Right lobe of liver (tissue), 6 donors: ENCODE measurements at regions not wholly inside any gene's neighbourhood (a gene's known extent, or its start where the extent isn't known, plus 50 kb on each side); places are given as distances from the start of the nearest gene placed in this dataset.

Experiments
- ATAC-seq, 4 donors: fragments of 200-7000 bp; cut with Tn5 transposase; one replicate each; pipeline ENCODE4 v1.9.1; 2020; ENCODE audit warnings: mild to moderate bottlenecking in 4 of 4, moderate library complexity in 4 of 4
- DNase-seq, 3 donors: peaks; one replicate each; pipeline ENCODE4 v3.0.0-alpha.2; 2020
- H3K27ac ChIP-seq, 3 donors: fragments of 200-600 bp; one replicate each; pipeline ENCODE4 v1.8.0; 2022
- H3K27me3 ChIP-seq, 2 donors: fragments of 200-600 bp; one replicate each; pipeline ENCODE4 v1.8.0; 2022
- H3K36me3 ChIP-seq, 4 donors: fragments of 200-600 bp; sonication (generic) in 1 of 4; one replicate each; pipeline versions ENCODE4 v1.5.1 to v1.8.0; 2017 to 2022; ENCODE audit warnings: control low read depth in 1 of 4
- H3K4me1 ChIP-seq, 4 donors: fragments of 200-600 bp; sonication (generic) in 1 of 4; one replicate each; pipeline versions ENCODE4 v1.5.1 to v1.8.0; 2017 to 2022; ENCODE audit warnings: control low read depth in 1 of 4
- H3K4me3 ChIP-seq, 3 donors: fragments of 200-600 bp; one replicate each; pipeline ENCODE4 v1.8.0; 2022
- H3K9me3 ChIP-seq, 4 donors: fragments of 200-600 bp; sonication (generic) in 1 of 4; one replicate each; pipeline versions ENCODE4 v1.5.1 to v1.8.0; 2017 to 2022; ENCODE audit warnings: control low read depth in 1 of 4
- CTCF ChIP-seq, 4 donors: fragments of 200-600 bp in 3 of 4; fragments of 450-650 bp in 1 of 4; IDR thresholded peaks; one replicate each; pipeline versions ENCODE4 v1.5.1 to v1.8.0; 2016 to 2022; ENCODE audit warnings: antibody characterized with exemption in 4 of 4, mild to moderate bottlenecking in 2 of 4
- POLR2A ChIP-seq: fragments of 450-650 bp; IDR thresholded peaks from one replicate; pipeline ENCODE4 v1.6.1; 2017; ENCODE audit warnings: antibody characterized with exemption, mild to moderate bottlenecking
- WGBS: methylation state at CpG from one replicate; pipeline ENCODE4 v1.1.6; 2018; ENCODE audit warnings: low coverage, low lambda C conversion rate; ENCODE audit not compliant: insufficient coverage; ENCODE audit errors: missing lambda C conversion rate; 5-methylcytosine and 5-hydroxymethylcytosine counted together
- intact Hi-C, 2 donors: fragments of 100-400 bp; cut with DNase I; formaldehyde crosslinking; loops; one replicate each; pipeline versions ENCODE4 v1.11.2 to v1.14.1; 2022
- donor health status: DM: no; HTN: yes; CAD: no.
- donor health status: DM: no; HTN: no; CAD: no.
- donor health status: DM: no; HTN: no; CAD: no.
- donor health status: DM: no; HTN: yes; CAD: no.
- donor health status: DM: no; HTN: yes; CAD: no.

- H3K36me3 ChIP-seq = no peaks in the 10 kb centered on the region
- no peak for ATAC-seq
- TF ChIP-seq CTCF (IDR thresholded peaks at IDR 0.05) (no peak), POLR2A (no peak)
- intact Hi-C loops = no loop called here
- no peak overlapping the region for H3K27ac ChIP-seq
- DNase-seq = no peak
- no peak overlapping the region for H3K4me3 ChIP-seq
- no peaks in the 10 kb centered on the region for H3K4me1 ChIP-seq
- no peaks in the 10 kb centered on the region for H3K9me3 ChIP-seq
- no peaks in the 10 kb centered on the region for H3K27me3 ChIP-seq
These were observed 303.3 kb upstream of the MMS22L start for GRCh38 chr6:97586344-97586743.

GRCh38 chr6:97591955-97592354 lies 308.9 kb upstream of the MMS22L start:
- Histone ChIP-seq H3K27ac (no peak overlapping the region), H3K4me1 (no peaks in the 10 kb centered on the region), H3K27me3 (no peaks in the 10 kb centered on the region), H3K9me3 (no peaks in the 10 kb centered on the region), H3K36me3 (no peaks in the 10 kb centered on the region), H3K4me3 (no peak overlapping the region)
- no peak for DNase-seq
- no peak for ATAC-seq
- WGBS = 17% methylated on average over 5 of the region's 6 CpGs
- TF ChIP-seq CTCF (IDR thresholded peaks at IDR 0.05) = no peak
- intact Hi-C loops = no loop called here

- Histone ChIP-seq H3K4me1 (no peaks in the 10 kb centered on the region), H3K9me3 (no peaks in the 10 kb centered on the region), H3K4me3 (no peak overlapping the region), H3K27me3 (no peaks in the 10 kb centered on the region), H3K27ac (no peak overlapping the region), H3K36me3 (no peaks in the 10 kb centered on the region)
- ATAC-seq (no peak), DNase-seq (no peak)
- WGBS = 56% methylated on average over 3 of the region's 3 CpGs
- intact Hi-C loops = no loop called here
- no peak for TF ChIP-seq POLR2A
- TF ChIP-seq CTCF (IDR thresholded peaks at IDR 0.05) = no peak
These were observed 311.8 kb upstream of the MMS22L start for GRCh38 chr6:97594844-97595243.

GRCh38 chr6:97621111-97621510 lies 338.1 kb upstream of the MMS22L start:
- ATAC-seq = no peak
- no peaks in the 10 kb centered on the region for H3K9me3 ChIP-seq
- no peak overlapping the region for H3K4me3 ChIP-seq
- DNase-seq = no peak
- H3K4me1 ChIP-seq = no peaks in the 10 kb centered on the region
- H3K27ac ChIP-seq = no peak overlapping the region
- H3K36me3 ChIP-seq = no peaks in the 10 kb centered on the region
- intact Hi-C loops = no loop called here
- H3K27me3 ChIP-seq = no peaks in the 10 kb centered on the region
- TF ChIP-seq POLR2A = no peak
- no peak for TF ChIP-seq CTCF (IDR thresholded peaks at IDR 0.05)

GRCh38 chr6:97626671-97627441 lies 343.8 kb upstream of the MMS22L start:
- WGBS = 43% methylated on average over 7 of the region's 7 CpGs
- no peak overlapping the region for H3K27ac ChIP-seq
- no peaks in the 10 kb centered on the region for H3K36me3 ChIP-seq
- no peaks in the 10 kb centered on the region for H3K9me3 ChIP-seq
- no peaks in the 10 kb centered on the region for H3K4me1 ChIP-seq
- ATAC-seq (no peak), DNase-seq (no peak)
- H3K4me3 ChIP-seq = no peak overlapping the region
- no peak for TF ChIP-seq CTCF (IDR thresholded peaks at IDR 0.05)
- no peak for TF ChIP-seq POLR2A
- H3K27me3 ChIP-seq = no peaks in the 10 kb centered on the region
- intact Hi-C loops = no loop called here
